Neuronal stem cell (in vitro differentiated cells): ENCODE measurements at regions not wholly inside any gene's neighbourhood (a gene's known extent, or its start where the extent isn't known, plus 50 kb on each side); places are given as distances from the start of the nearest gene placed in this dataset.

Source experiments
- DNase-seq: peaks from one replicate; pipeline ENCODE4 v3.0.0-alpha.2; 2013; ENCODE audit warnings: low spot score
- H2AFZ ChIP-seq: one replicate; pipeline ENCODE4 v1.6.1; 2013; ENCODE audit warnings: mild to moderate bottlenecking, low read length, inconsistent platforms
- H2AK5ac ChIP-seq: 2 replicates; pipeline ENCODE4 v1.6.1; 2013; ENCODE audit warnings: low read depth, mild to moderate bottlenecking, inconsistent platforms, low read length, moderate library complexity, mixed read lengths
- H2BK120ac ChIP-seq: 2 replicates; pipeline ENCODE4 v1.6.1; 2013; ENCODE audit warnings: low read depth, mild to moderate bottlenecking, inconsistent platforms, low read length, moderate library complexity, mixed read lengths
- H2BK12ac ChIP-seq: one replicate; pipeline ENCODE4 v1.6.1; 2013; ENCODE audit warnings: low read length, inconsistent platforms
- H2BK15ac ChIP-seq: 2 replicates; pipeline ENCODE4 v1.6.1; 2013; ENCODE audit warnings: mild to moderate bottlenecking, low read length, inconsistent platforms, mixed read lengths
- H2BK5ac ChIP-seq: one replicate; pipeline ENCODE4 v1.6.1; 2013; ENCODE audit warnings: inconsistent platforms, mild to moderate bottlenecking, low read length, moderate library complexity
- H3K14ac ChIP-seq: one replicate; pipeline ENCODE4 v1.6.1; 2013; ENCODE audit warnings: low read length, inconsistent platforms
- H3K18ac ChIP-seq: 2 replicates; pipeline ENCODE4 v1.6.1; 2013; ENCODE audit warnings: low read length, inconsistent platforms
- H3K23ac ChIP-seq: 2 replicates; pipeline ENCODE4 v1.6.1; 2013; ENCODE audit warnings: low read depth, mild to moderate bottlenecking, mixed read lengths, low read length, inconsistent platforms; ENCODE audit not compliant: poor library complexity
- H3K27ac ChIP-seq: replicated peaks from 3 replicates; pipeline ENCODE4 v1.5.1; 2013; ENCODE audit warnings: low read length, inconsistent platforms
- H3K27me3 ChIP-seq, 3 experiments: 2 replicates each; pipeline ENCODE4 v1.6.1; 2013; ENCODE audit warnings: low read length in 3 of 3, mild to moderate bottlenecking in 2 of 3, inconsistent platforms in 1 of 3, low read depth in 1 of 3, mixed read lengths in 1 of 3, moderate library complexity in 1 of 3; ENCODE audit not compliant: control insufficient read depth in 3 of 3, insufficient read depth in 3 of 3
- H3K36me3 ChIP-seq, 2 donors: replicated peaks in 1 of 2; 2 replicates each; pipeline ENCODE4 v1.6.1; 2013; ENCODE audit warnings: low read length in 2 of 2; ENCODE audit not compliant: control insufficient read depth in 2 of 2, insufficient read depth in 2 of 2
- H3K4ac ChIP-seq: 2 replicates; pipeline ENCODE4 v1.6.1; 2013; ENCODE audit warnings: inconsistent platforms, mild to moderate bottlenecking, low read length, moderate library complexity
- H3K4me1 ChIP-seq, 2 donors: 1 replicate in 1 of 2; 2 replicates in 1 of 2; pipeline ENCODE4 v1.6.1; 2013; ENCODE audit warnings: low read length in 2 of 2, low read depth in 1 of 2; ENCODE audit not compliant: control insufficient read depth in 2 of 2, insufficient read depth in 1 of 2
- H3K4me2 ChIP-seq: one replicate; pipeline ENCODE4 v1.6.1; 2013; ENCODE audit warnings: mild to moderate bottlenecking, low read length, inconsistent platforms; ENCODE audit not compliant: insufficient read depth, poor library complexity, severe bottlenecking
- H3K4me3 ChIP-seq, 2 donors: 2 replicates each; pipeline ENCODE4 v1.5.1; 2013; ENCODE audit warnings: low read length in 2 of 2, mild to moderate bottlenecking in 2 of 2, inconsistent platforms in 1 of 2, moderate library complexity in 1 of 2
- H3K79me1 ChIP-seq: one replicate; pipeline ENCODE4 v1.6.1; 2013; ENCODE audit warnings: low read depth, mild to moderate bottlenecking, inconsistent platforms, low read length, moderate library complexity
- H3K9ac ChIP-seq: one replicate; pipeline ENCODE4 v1.6.1; 2013; ENCODE audit warnings: mild to moderate bottlenecking, low read depth, low read length, inconsistent platforms; ENCODE audit not compliant: poor library complexity
- H3K9me3 ChIP-seq, 2 donors: replicated peaks in 1 of 2; 2 replicates each; pipeline versions ENCODE3 to v1.6.1; 2013; ENCODE audit warnings: low read length in 2 of 2, mild to moderate bottlenecking in 2 of 2, inconsistent platforms in 1 of 2, low read depth in 1 of 2, mixed read lengths in 1 of 2, moderate library complexity in 1 of 2; ENCODE audit not compliant: control insufficient read depth in 2 of 2, insufficient read depth in 1 of 2
- H4K8ac ChIP-seq: one replicate; pipeline ENCODE4 v1.6.1; 2013; ENCODE audit warnings: low read depth, mild to moderate bottlenecking, inconsistent platforms, low read length, moderate library complexity
- H4K91ac ChIP-seq: one replicate; pipeline ENCODE4 v1.6.1; 2013; ENCODE audit warnings: low read length, low read depth, mild to moderate bottlenecking, inconsistent platforms; ENCODE audit not compliant: poor library complexity
- WGBS, 2 donors: extraction: QIAGEN DNeasy Blood & Tissue Kit; methylation state at CpG; one replicate each; pipeline ENCODE4 v1.1.7; 2013; ENCODE audit warnings: missing lambda C conversion rate in 2 of 2, mixed read lengths in 1 of 2; ENCODE audit not compliant: insufficient read length in 2 of 2, insufficient replicate concordance in 1 of 2; ENCODE audit errors: extremely low coverage in 2 of 2; 5-methylcytosine and 5-hydroxymethylcytosine counted together

GRCh38 chr13:111969551-111970135, 97.3 kb upstream of the SOX1 start:
- Histone ChIP-seq H4K8ac (peak overlapping the region; percentile 68), H3K27ac (no peak overlapping the region), H3K4me1 (peaks cover 21 to 32% of the 10 kb centered on the region in 2 donors), H2AFZ (no peak overlapping the region), H3K14ac (no peak overlapping the region), H3K4me3 (no peak overlapping the region), H2BK120ac (no peak overlapping the region), H3K79me1 (peaks cover under 1% of the 10 kb centered on the region), H3K27me3 (peaks cover 0 to 19% (median 0%) of the 10 kb centered on the region in 3 experiments), H3K9me3 (peaks cover 0 to 2% of the 10 kb centered on the region in 2 donors), H3K18ac (peak overlapping the region; percentile 74), H3K4me2 (no peak overlapping the region), H2BK15ac (no peak overlapping the region), H3K9ac (no peak overlapping the region), H3K4ac (no peak overlapping the region), H2BK12ac (no peak overlapping the region), H2BK5ac (no peak overlapping the region), H2AK5ac (peak overlapping the region; percentile 85), H4K91ac (no peak overlapping the region), H3K36me3 (peaks cover 0 to 1% of the 10 kb centered on the region in 2 donors), H3K23ac (no peak overlapping the region)
- DNase-seq, result no peak
- WGBS, 2 donors, result no CpG with 5 or more reads among the region's 9 CpGs

DNA sequence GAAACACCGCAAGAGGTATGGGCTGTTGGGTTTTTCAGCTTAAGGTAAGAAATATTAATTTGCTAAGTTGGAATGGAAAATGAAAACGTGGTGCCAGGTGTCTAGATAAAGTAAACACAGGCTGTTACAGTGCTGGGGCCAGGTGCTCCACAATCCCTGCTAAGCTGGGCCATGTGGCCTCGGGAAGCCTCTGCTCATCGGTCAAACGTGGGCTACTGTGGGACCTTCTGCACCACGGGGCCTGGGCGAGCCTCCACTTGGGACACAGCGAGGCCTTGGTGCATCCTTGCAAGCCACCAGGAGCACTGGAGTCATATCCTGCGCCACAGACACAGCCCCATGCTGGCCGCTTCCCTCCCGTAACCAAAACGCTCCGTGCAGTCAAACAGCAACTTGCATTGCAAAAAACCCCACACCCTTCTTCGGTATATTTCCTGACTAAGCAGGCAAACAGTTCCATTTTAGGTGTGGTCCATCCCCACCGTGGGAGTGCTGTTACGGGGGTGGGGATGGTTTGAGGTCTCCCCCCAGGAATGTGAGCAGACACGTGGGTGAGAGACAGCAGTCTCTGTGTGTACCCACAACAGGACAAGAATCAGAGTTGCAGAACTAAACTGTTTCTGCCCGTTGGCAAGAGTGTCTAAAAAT, 96.3 kb upstream of the SOX1 start:
- no CpG with 5 or more reads among the region's 18 CpGs for WGBS, 2 donors
- no peak overlapping the region for H2AFZ ChIP-seq
- H3K4ac ChIP-seq, result no peak overlapping the region
- H2BK12ac ChIP-seq, result peak overlapping the region; percentile 24
- no peak overlapping the region for H2AK5ac ChIP-seq
- no peak overlapping the region for H3K27ac ChIP-seq
- H4K8ac ChIP-seq, result no peak overlapping the region
- no peak overlapping the region for H2BK5ac ChIP-seq
- no peak overlapping the region for H4K91ac ChIP-seq
- H3K79me1 ChIP-seq, result peaks cover 4% of the 10 kb centered on the region
- H3K14ac ChIP-seq, result no peak overlapping the region
- no peak overlapping the region for H2BK120ac ChIP-seq
- peaks cover 0 to 10% of the 10 kb centered on the region in 2 donors for H3K9me3 ChIP-seq
- H3K4me3 ChIP-seq, result peak overlapping the region in 1 of 2 donors; percentile 35
- no peak overlapping the region for H3K23ac ChIP-seq
- DNase-seq, result no peak
- peaks cover 0 to 3% of the 10 kb centered on the region in 2 donors for H3K36me3 ChIP-seq
- H3K4me2 ChIP-seq, result no peak overlapping the region
- peak overlapping the region; percentile 68 for H2BK15ac ChIP-seq
- H3K18ac ChIP-seq, result peak overlapping the region; percentile 69
- no peak overlapping the region for H3K9ac ChIP-seq
- peaks cover 24 to 32% of the 10 kb centered on the region in 2 donors for H3K4me1 ChIP-seq
- H3K27me3 ChIP-seq, result peaks cover 0 to 19% (median 0%) of the 10 kb centered on the region in 3 experiments

GRCh38 chr13:111971891-111972780, 94.8 kb upstream of the SOX1 start:
- Histone ChIP-seq H3K14ac (no peak overlapping the region), H3K79me1 (peaks cover 4% of the 10 kb centered on the region), H3K27ac (no peak overlapping the region), H2AK5ac (peak overlapping the region; percentile 26), H4K91ac (no peak overlapping the region), H2AFZ (peak overlapping the region; percentile 78), H3K27me3 (peaks cover 0 to 16% (median 0%) of the 10 kb centered on the region in 3 experiments), H3K9me3 (peaks cover 0 to 10% of the 10 kb centered on the region in 2 donors), H3K4me2 (no peak overlapping the region), H4K8ac (no peak overlapping the region), H3K36me3 (peaks cover 0 to 3% of the 10 kb centered on the region in 2 donors), H3K18ac (peak overlapping the region; percentile 81), H3K9ac (no peak overlapping the region), H3K23ac (no peak overlapping the region), H2BK12ac (no peak overlapping the region), H2BK5ac (no peak overlapping the region), H3K4ac (no peak overlapping the region), H2BK15ac (peak overlapping the region; percentile 57), H3K4me3 (no peak overlapping the region), H3K4me1 (peaks cover 24 to 32% of the 10 kb centered on the region in 2 donors), H2BK120ac (no peak overlapping the region)
- WGBS, 2 donors, result no CpG with 5 or more reads among the region's 25 CpGs
- no peak for DNase-seq
